NCI-H526 (cell line): ENCODE measurements at regions not wholly inside any gene's neighbourhood (a gene's known extent, or its start where the extent isn't known, plus 50 kb on each side); places are given as distances from the start of the nearest gene placed in this dataset.
"Not testable (repeated sequence)": the region's sequence is repeated elsewhere in the genome, so short reads cannot be mapped to it uniquely, and the experiment has no call there.

Source experiments
- DNase-seq, 2 experiments: peaks; one replicate each; lab custom pipeline; 2025; lab: John Stamatoyannopoulos, UW

GRCh38 chr2:129467941-129468340 is 511.5 kb upstream of the RAB6C start:
- DNase-seq, result no peak

GRCh38 chr2:129468879-129469278 is 510.6 kb upstream of the RAB6C start:
- no peak for DNase-seq

GRCh38 chr2:129469389-129469788 is 510.1 kb upstream of the RAB6C start:
- no peak for DNase-seq

GRCh38 chr2:129469871-129470270 is 509.6 kb upstream of the RAB6C start:
- DNase-seq, result no peak

GRCh38 chr2:129478902-129479517 is 500.5 kb upstream of the RAB6C start:
- DNase-seq, result no peak

GRCh38 chr2:129479892-129480291 is 499.6 kb upstream of the RAB6C start:
- DNase-seq, result no peak

GRCh38 chr2:129480790-129481189 is 498.7 kb upstream of the RAB6C start:
- no peak for DNase-seq

GRCh38 chr2:129481306-129482219 is 497.9 kb upstream of the RAB6C start:
- DNase-seq, result no peak

- no peak for DNase-seq
Observed at GRCh38 chr2:129482626-129483025, 496.8 kb upstream of the RAB6C start.

GRCh38 chr2:129483366-129483765 is 496.1 kb upstream of the RAB6C start:
- no peak for DNase-seq

GRCh38 chr2:129484999-129485897 is 494.2 kb upstream of the RAB6C start:
- no peak for DNase-seq

GRCh38 chr2:129488376-129488775 is 491.1 kb upstream of the RAB6C start:
- DNase-seq, result no peak

- DNase-seq, result no peak
Observed at GRCh38 chr2:129490641-129491040, 488.8 kb upstream of the RAB6C start.

GRCh38 chr2:129491308-129491707 is 488.2 kb upstream of the RAB6C start:
- DNase-seq, result no peak

- no peak for DNase-seq
Observed at GRCh38 chr2:129492548-129492947, 486.9 kb upstream of the RAB6C start.

GRCh38 chr2:129499747-129500146 is 479.7 kb upstream of the RAB6C start:
- no peak for DNase-seq

- DNase-seq, result no peak
Observed at GRCh38 chr2:129502781-129503180, 476.7 kb upstream of the RAB6C start.

- DNase-seq, result no peak
Observed at GRCh38 chr2:129504646-129505045, 474.8 kb upstream of the RAB6C start.

GRCh38 chr2:129518937-129519336 is 460.5 kb upstream of the RAB6C start:
- DNase-seq, result no peak

GRCh38 chr2:129532158-129532557 is 447.3 kb upstream of the RAB6C start:
- not testable (repeated sequence) for DNase-seq

- DNase-seq, result no peak
Observed at GRCh38 chr2:129548880-129549279, 430.6 kb upstream of the RAB6C start.

- DNase-seq, result no peak
Observed at GRCh38 chr2:129550536-129550935, 428.9 kb upstream of the RAB6C start.
